ENCODE measurements at regions not wholly inside any gene's neighbourhood (a gene's known extent, or its start where the extent isn't known, plus 50 kb on each side); places are given as distances from the start of the nearest gene placed in this dataset.

DNA sequence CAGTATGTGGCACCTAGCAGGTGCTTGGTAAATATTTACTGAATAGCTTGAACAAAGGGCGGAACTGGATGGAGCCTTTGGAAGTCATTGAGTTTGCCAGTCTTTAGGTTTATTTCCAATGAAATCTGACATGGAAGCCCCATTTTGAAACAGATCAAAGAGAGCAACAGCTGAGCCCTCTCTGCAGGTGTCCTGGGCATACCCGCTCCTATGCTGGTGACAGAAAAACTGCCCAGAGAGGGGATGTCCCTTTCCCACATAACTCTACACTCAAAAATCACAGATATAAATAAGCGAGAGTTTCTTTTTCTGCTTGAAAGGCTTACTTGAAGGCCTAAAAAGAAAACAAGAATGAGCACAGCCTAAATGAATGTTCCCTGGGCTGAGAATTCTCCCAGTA is 53.0 kb upstream of the RALY start:
- H3K27ac ChIP-seq (ENCODE audit: low read depth in 1 of 2, low read length in 2 of 2): no peak overlapping the region
- no peaks in the 10 kb centered on the region for H4K20me1 ChIP-seq (ENCODE audit: insufficient read depth, low read length)
- Mint-ChIP-seq H3K4me3 (no peak overlapping the region), H3K27ac (peak overlapping the region in 2 of 7 donors; percentile 30 to 57), H3K36me3 (no peaks in the 10 kb centered on the region), H3K9me3 (no peaks in the 10 kb centered on the region), H3K4me1 (peaks cover 4% of the 10 kb centered on the region), H3K27me3 (ENCODE audit: low read depth in 3 of 3) (peaks cover 0 to 5% (median 5%) of the 10 kb centered on the region in 3 donors)
- H2AFZ ChIP-seq (ENCODE audit: insufficient read depth, low read depth, low read length, poor library complexity, severe bottlenecking): no peak overlapping the region
- no peaks in the 10 kb centered on the region for H3K36me3 ChIP-seq (replicated peaks in 1 of 2; ENCODE audit: control insufficient read depth in 1 of 2, insufficient read depth in 2 of 2, low read length in 2 of 2)
- H3K9me3 ChIP-seq (replicated peaks in 1 of 2; ENCODE audit: control insufficient read depth in 1 of 2, insufficient read depth in 1 of 2, low read length in 2 of 2): no peaks in the 10 kb centered on the region
- 100% methylated on average over 2 of the region's 3 CpGs for WGBS (ENCODE audit: insufficient coverage)
- no peak overlapping the region for H3K9ac ChIP-seq (ENCODE audit: insufficient read depth, low read length, poor library complexity, severe bottlenecking)
- TF ChIP-seq, protein P1, sequence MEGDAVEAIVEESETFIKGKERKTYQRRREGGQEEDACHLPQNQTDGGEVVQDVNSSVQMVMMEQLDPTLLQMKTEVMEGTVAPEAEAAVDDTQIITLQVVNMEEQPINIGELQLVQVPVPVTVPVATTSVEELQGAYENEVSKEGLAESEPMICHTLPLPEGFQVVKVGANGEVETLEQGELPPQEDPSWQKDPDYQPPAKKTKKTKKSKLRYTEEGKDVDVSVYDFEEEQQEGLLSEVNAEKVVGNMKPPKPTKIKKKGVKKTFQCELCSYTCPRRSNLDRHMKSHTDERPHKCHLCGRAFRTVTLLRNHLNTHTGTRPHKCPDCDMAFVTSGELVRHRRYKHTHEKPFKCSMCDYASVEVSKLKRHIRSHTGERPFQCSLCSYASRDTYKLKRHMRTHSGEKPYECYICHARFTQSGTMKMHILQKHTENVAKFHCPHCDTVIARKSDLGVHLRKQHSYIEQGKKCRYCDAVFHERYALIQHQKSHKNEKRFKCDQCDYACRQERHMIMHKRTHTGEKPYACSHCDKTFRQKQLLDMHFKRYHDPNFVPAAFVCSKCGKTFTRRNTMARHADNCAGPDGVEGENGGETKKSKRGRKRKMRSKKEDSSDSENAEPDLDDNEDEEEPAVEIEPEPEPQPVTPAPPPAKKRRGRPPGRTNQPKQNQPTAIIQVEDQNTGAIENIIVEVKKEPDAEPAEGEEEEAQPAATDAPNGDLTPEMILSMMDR (IDR thresholded peaks at IDR 0.05): no peak
- no peak overlapping the region for H3K4me3 ChIP-seq (replicated peaks in 1 of 3; ENCODE audit: low read depth in 2 of 3, low read length in 3 of 3)
- no peak overlapping the region for H3K4me2 ChIP-seq (replicated peaks; ENCODE audit: extremely low read depth, low read length, poor library complexity, severe bottlenecking)
- no peaks in the 10 kb centered on the region for H3K4me1 ChIP-seq (ENCODE audit: control insufficient read depth in 1 of 2, insufficient read depth in 2 of 2, low read length in 2 of 2)
- no peaks in the 10 kb centered on the region for H3K27me3 ChIP-seq (ENCODE audit: control insufficient read depth in 2 of 2, insufficient read depth in 2 of 2, low read length in 2 of 2)
- DNase-seq: no peak
- intact Hi-C loops (cut with micrococcal nuclease): no loop called here
- H3K79me2 ChIP-seq (ENCODE audit: insufficient read depth, low read length): no peaks in the 10 kb centered on the region
